ENCODE measurements at regions not wholly inside any gene's neighbourhood (a gene's known extent, or its start where the extent isn't known, plus 50 kb on each side); places are given as distances from the start of the nearest gene placed in this dataset.

DNA sequence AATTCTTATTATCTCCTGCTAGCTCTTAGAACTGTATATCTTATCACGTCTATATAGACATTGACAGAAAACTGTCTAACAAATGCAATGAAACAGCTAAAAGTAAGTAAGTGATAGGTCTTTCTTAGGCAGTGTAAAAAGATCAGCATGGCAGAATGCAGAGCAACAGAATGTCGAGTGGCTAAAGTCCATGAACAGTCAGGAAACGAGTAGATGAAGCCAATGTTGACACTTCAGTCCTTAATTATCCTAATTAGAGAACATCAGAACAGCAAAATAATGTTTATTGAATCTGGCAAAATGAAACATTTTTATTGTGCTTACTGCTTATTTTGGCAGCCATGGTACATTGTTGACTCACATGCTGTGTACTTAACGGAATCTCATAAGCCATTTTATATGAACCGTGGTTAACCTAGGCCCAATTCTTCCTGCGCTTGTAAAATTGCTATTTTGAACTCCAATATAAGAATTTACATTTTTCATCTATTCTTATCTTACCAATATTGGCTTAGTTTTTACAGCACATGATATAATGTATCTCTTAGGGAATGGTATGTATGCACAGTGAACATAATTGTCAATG, 748.1 kb downstream of the DACH1 start:
- Histone ChIP-seq H3K36me3 (ENCODE audit: insufficient read depth, low read length) (no peaks in the 10 kb centered on the region), H3K9me3 (ENCODE audit: insufficient read depth, low read depth, low read length) (no peaks in the 10 kb centered on the region), H3K9me2 (replicated peaks; ENCODE audit: low read depth, low read length) (no peaks in the 10 kb centered on the region), H3K9ac (ENCODE audit: low read depth, low read length, poor library complexity, severe bottlenecking) (no peak overlapping the region), H4K20me1 (ENCODE audit: insufficient read depth, low read length, poor library complexity, severe bottlenecking) (no peaks in the 10 kb centered on the region), H3K79me2 (ENCODE audit: insufficient read depth, low read length) (no peaks in the 10 kb centered on the region), H3K4me1 (ENCODE audit: insufficient read depth, low read length, poor library complexity, severe bottlenecking) (no peaks in the 10 kb centered on the region), H3K27me3 (ENCODE audit: insufficient read depth, low read length, poor library complexity, severe bottlenecking) (no peaks in the 10 kb centered on the region), H3K4me3 (ENCODE audit: low read length, poor library complexity, severe bottlenecking) (no peak overlapping the region), H2AFZ (ENCODE audit: low read length) (no peak overlapping the region), H3K4me2 (ENCODE audit: low read depth, low read length, poor library complexity, severe bottlenecking) (no peak overlapping the region), H3F3A (ENCODE audit: low read depth) (no peaks in the 10 kb centered on the region)
- TF ChIP-seq, protein P1, sequence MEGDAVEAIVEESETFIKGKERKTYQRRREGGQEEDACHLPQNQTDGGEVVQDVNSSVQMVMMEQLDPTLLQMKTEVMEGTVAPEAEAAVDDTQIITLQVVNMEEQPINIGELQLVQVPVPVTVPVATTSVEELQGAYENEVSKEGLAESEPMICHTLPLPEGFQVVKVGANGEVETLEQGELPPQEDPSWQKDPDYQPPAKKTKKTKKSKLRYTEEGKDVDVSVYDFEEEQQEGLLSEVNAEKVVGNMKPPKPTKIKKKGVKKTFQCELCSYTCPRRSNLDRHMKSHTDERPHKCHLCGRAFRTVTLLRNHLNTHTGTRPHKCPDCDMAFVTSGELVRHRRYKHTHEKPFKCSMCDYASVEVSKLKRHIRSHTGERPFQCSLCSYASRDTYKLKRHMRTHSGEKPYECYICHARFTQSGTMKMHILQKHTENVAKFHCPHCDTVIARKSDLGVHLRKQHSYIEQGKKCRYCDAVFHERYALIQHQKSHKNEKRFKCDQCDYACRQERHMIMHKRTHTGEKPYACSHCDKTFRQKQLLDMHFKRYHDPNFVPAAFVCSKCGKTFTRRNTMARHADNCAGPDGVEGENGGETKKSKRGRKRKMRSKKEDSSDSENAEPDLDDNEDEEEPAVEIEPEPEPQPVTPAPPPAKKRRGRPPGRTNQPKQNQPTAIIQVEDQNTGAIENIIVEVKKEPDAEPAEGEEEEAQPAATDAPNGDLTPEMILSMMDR (conservative IDR thresholded peaks at IDR 0.05; ENCODE audit: low read length), result no peak
- TF ChIP-seq EZH2phosphoT487 (IDR thresholded peaks at IDR 0.05; ENCODE audit: borderline replicate concordance), result no peak

DNA sequence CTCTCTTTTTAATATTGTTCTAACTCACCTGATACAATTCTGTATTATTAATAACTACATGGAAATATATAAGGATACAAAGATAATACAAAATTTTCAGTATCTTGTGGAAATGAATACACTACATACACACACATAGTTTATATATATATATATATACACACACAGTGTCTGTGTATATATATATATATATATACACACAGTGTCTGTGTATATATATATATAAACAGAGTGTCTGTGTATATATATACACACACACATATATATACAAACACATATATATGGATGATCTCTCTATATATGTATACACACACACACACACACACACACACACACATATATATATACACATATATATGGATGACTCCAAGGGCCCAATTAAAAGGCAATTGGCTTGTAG, 749.1 kb downstream of the DACH1 start:
- Histone ChIP-seq H3K9ac (ENCODE audit: low read depth, low read length, poor library complexity, severe bottlenecking) (no peak overlapping the region), H3K4me1 (ENCODE audit: insufficient read depth, low read length, poor library complexity, severe bottlenecking) (no peaks in the 10 kb centered on the region), H3K4me2 (ENCODE audit: low read depth, low read length, poor library complexity, severe bottlenecking) (no peak overlapping the region), H3K4me3 (ENCODE audit: low read length, poor library complexity, severe bottlenecking) (no peak overlapping the region), H3K79me2 (ENCODE audit: insufficient read depth, low read length) (no peaks in the 10 kb centered on the region), H3K27me3 (ENCODE audit: insufficient read depth, low read length, poor library complexity, severe bottlenecking) (no peaks in the 10 kb centered on the region), H3K9me2 (replicated peaks; ENCODE audit: low read depth, low read length) (no peaks in the 10 kb centered on the region), H2AFZ (ENCODE audit: low read length) (no peak overlapping the region), H3K36me3 (ENCODE audit: insufficient read depth, low read length) (no peaks in the 10 kb centered on the region), H3K9me3 (ENCODE audit: insufficient read depth, low read depth, low read length) (no peaks in the 10 kb centered on the region), H3F3A (ENCODE audit: low read depth) (no peaks in the 10 kb centered on the region), H4K20me1 (ENCODE audit: insufficient read depth, low read length, poor library complexity, severe bottlenecking) (no peaks in the 10 kb centered on the region)
- TF ChIP-seq EZH2phosphoT487 (IDR thresholded peaks at IDR 0.05; ENCODE audit: borderline replicate concordance), result no peak
- TF ChIP-seq, protein P1 (conservative IDR thresholded peaks at IDR 0.05; ENCODE audit: low read length), result no peak

DNA sequence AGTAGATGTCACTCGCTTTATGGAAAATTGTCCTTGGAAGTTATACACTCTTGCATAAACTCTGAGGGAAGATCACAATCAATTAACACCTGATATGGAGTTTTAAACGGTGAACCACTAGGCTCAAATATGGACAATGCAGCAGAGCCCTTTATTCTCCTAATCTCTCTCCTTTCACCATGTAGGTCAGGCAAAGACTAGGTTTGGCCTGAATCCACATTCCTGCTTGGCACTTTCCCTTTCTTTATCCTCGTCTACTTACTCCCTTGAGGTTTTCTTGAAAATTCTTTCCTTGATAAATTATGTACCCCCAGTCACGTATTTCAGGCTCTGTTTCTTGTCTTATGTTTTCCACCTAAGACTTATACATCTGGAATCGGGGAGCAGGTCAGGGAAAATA, 751.7 kb downstream of the DACH1 start:
- H3K9me2 ChIP-seq (replicated peaks; ENCODE audit: low read depth, low read length), result no peaks in the 10 kb centered on the region
- no peaks in the 10 kb centered on the region for H3K79me2 ChIP-seq (ENCODE audit: insufficient read depth, low read length)
- H3K36me3 ChIP-seq (ENCODE audit: insufficient read depth, low read length), result no peaks in the 10 kb centered on the region
- no peak overlapping the region for H3K9ac ChIP-seq (ENCODE audit: low read depth, low read length, poor library complexity, severe bottlenecking)
- no peak overlapping the region for H2AFZ ChIP-seq (ENCODE audit: low read length)
- H3K4me3 ChIP-seq (ENCODE audit: low read length, poor library complexity, severe bottlenecking), result no peak overlapping the region
- H4K20me1 ChIP-seq (ENCODE audit: insufficient read depth, low read length, poor library complexity, severe bottlenecking), result no peaks in the 10 kb centered on the region
- no peak overlapping the region for H3K4me2 ChIP-seq (ENCODE audit: low read depth, low read length, poor library complexity, severe bottlenecking)
- no peaks in the 10 kb centered on the region for H3K9me3 ChIP-seq (ENCODE audit: insufficient read depth, low read depth, low read length)
- H3F3A ChIP-seq (ENCODE audit: low read depth), result no peaks in the 10 kb centered on the region
- H3K4me1 ChIP-seq (ENCODE audit: insufficient read depth, low read length, poor library complexity, severe bottlenecking), result no peaks in the 10 kb centered on the region
- H3K27me3 ChIP-seq (ENCODE audit: insufficient read depth, low read length, poor library complexity, severe bottlenecking), result no peaks in the 10 kb centered on the region
- TF ChIP-seq, protein P1 (conservative IDR thresholded peaks at IDR 0.05; ENCODE audit: low read length), result no peak
- no peak for TF ChIP-seq EZH2phosphoT487 (IDR thresholded peaks at IDR 0.05; ENCODE audit: borderline replicate concordance)

Measured in Loucy (cell line).